ENCODE measurements at regions not wholly inside any gene's neighbourhood (a gene's known extent, or its start where the extent isn't known, plus 50 kb on each side); places are given as distances from the start of the nearest gene placed in this dataset.

DNA sequence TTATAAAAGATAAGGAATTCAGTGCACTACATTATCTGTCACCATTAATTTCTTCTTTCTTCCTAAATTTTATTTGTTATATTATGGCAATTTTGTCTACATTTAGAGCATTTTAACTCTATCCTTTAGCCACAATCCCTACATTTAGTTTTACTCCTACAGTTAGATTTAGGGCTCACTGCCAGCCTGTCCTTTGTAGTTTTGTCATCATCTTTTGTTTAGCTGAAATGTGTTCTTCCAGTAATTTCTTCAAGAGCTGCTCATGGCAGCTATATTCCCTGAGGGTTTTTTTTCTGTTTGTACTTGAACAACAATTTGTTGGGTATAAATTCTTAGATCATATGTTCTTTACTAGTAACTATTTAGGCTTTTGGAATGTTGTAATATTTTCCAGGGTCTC is 72.7 kb upstream of the B3GAT2 start:
- TF ChIP-seq, protein P1, sequence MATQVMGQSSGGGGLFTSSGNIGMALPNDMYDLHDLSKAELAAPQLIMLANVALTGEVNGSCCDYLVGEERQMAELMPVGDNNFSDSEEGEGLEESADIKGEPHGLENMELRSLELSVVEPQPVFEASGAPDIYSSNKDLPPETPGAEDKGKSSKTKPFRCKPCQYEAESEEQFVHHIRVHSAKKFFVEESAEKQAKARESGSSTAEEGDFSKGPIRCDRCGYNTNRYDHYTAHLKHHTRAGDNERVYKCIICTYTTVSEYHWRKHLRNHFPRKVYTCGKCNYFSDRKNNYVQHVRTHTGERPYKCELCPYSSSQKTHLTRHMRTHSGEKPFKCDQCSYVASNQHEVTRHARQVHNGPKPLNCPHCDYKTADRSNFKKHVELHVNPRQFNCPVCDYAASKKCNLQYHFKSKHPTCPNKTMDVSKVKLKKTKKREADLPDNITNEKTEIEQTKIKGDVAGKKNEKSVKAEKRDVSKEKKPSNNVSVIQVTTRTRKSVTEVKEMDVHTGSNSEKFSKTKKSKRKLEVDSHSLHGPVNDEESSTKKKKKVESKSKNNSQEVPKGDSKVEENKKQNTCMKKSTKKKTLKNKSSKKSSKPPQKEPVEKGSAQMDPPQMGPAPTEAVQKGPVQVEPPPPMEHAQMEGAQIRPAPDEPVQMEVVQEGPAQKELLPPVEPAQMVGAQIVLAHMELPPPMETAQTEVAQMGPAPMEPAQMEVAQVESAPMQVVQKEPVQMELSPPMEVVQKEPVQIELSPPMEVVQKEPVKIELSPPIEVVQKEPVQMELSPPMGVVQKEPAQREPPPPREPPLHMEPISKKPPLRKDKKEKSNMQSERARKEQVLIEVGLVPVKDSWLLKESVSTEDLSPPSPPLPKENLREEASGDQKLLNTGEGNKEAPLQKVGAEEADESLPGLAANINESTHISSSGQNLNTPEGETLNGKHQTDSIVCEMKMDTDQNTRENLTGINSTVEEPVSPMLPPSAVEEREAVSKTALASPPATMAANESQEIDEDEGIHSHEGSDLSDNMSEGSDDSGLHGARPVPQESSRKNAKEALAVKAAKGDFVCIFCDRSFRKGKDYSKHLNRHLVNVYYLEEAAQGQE (IDR thresholded peaks at IDR 0.05; ENCODE audit: insufficient read depth in 1 of 2, low read depth in 2 of 2, low read length in 2 of 2), result no peak
- TF ChIP-seq POLR2AphosphoS5 (IDR thresholded peaks at IDR 0.05; ENCODE audit: low read depth, low read length) (no peak), SIN3A (IDR thresholded peaks at IDR 0.05; ENCODE audit: borderline replicate concordance, insufficient read depth, low read length) (no peak), FOXP2 (optimal IDR thresholded peaks at IDR 0.05; ENCODE audit: borderline replicate concordance, extremely low read depth, extremely low read length, insufficient read depth) (no peak), TAF1 (IDR thresholded peaks at IDR 0.05; ENCODE audit: borderline replicate concordance, insufficient read depth, low read length) (no peak)

DNA sequence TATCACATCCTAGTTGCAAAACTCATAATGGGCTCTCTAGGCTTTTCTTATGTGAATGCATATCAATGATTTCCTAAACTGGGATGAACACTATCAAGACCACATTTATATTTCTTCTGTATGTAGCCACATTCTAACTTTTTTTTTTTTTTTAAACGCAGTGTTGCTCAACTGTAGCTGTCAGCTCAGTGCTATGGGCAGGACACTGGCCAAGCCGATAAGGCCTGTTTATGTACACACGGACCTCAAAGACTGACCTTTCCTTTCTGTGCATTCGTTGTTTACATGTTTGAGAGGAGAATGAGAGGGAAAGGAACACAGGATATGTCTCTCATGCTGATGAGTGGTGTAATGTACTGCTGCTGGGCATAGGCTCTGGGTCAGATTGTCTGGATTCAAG is 75.1 kb upstream of the B3GAT2 start:
- TF ChIP-seq POLR2AphosphoS5 (IDR thresholded peaks at IDR 0.05; ENCODE audit: low read depth, low read length) (no peak), SIN3A (IDR thresholded peaks at IDR 0.05; ENCODE audit: borderline replicate concordance, insufficient read depth, low read length) (no peak), TAF1 (IDR thresholded peaks at IDR 0.05; ENCODE audit: borderline replicate concordance, insufficient read depth, low read length) (no peak), FOXP2 (optimal IDR thresholded peaks at IDR 0.05; ENCODE audit: borderline replicate concordance, extremely low read depth, extremely low read length, insufficient read depth) (no peak)
- TF ChIP-seq, protein P1 (IDR thresholded peaks at IDR 0.05; ENCODE audit: insufficient read depth in 1 of 2, low read depth in 2 of 2, low read length in 2 of 2), result no peak

DNA sequence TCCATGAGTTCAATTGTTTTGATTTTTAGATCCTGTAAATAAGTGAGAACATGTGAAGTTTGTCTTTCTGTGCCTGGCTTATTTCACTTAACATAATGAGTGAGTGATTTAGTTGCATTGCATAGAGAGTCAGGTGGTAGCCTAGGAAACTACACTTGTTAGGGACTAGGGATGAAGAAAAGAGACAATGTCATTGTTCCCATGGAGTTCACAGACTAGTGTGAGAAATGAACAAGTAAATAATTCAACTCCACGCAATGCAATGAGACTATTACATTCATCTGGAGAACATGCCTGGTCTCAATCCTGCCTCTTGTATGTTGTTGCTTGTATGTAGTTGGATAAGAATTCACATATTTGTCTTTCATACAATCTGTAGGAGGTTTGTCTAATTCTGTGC is 76.3 kb upstream of the B3GAT2 start:
- no peak for TF ChIP-seq SIN3A (IDR thresholded peaks at IDR 0.05; ENCODE audit: borderline replicate concordance, insufficient read depth, low read length)
- TF ChIP-seq, protein P1 (IDR thresholded peaks at IDR 0.05; ENCODE audit: insufficient read depth in 1 of 2, low read depth in 2 of 2, low read length in 2 of 2), result no peak
- no peak for TF ChIP-seq POLR2AphosphoS5 (IDR thresholded peaks at IDR 0.05; ENCODE audit: low read depth, low read length)
- TF ChIP-seq TAF1 (IDR thresholded peaks at IDR 0.05; ENCODE audit: borderline replicate concordance, insufficient read depth, low read length), result no peak
- no peak for TF ChIP-seq FOXP2 (optimal IDR thresholded peaks at IDR 0.05; ENCODE audit: borderline replicate concordance, extremely low read depth, extremely low read length, insufficient read depth)

DNA sequence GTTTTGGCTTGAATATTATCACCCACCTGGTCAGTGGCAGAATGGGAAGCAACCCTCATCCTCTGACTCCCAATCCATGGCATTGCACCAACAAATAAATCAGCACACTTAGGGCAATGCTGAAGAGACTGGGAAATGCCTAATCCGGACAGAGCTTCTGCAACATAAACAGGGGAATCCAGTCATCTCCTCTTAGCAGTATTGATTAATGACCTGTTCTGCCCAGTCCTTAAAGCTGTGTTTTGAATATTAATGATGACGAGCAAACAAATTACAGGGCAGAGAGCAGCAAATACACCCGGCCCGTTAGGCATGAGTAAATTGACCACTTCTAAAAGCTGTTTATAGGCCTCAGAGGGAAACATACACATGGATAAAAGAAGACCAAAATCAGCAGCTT is 77.0 kb upstream of the B3GAT2 start:
- no peak for TF ChIP-seq SIN3A (IDR thresholded peaks at IDR 0.05; ENCODE audit: borderline replicate concordance, insufficient read depth, low read length)
- no peak for TF ChIP-seq POLR2AphosphoS5 (IDR thresholded peaks at IDR 0.05; ENCODE audit: low read depth, low read length)
- no peak for TF ChIP-seq FOXP2 (optimal IDR thresholded peaks at IDR 0.05; ENCODE audit: borderline replicate concordance, extremely low read depth, extremely low read length, insufficient read depth)
- TF ChIP-seq, protein P1 (IDR thresholded peaks at IDR 0.05; ENCODE audit: insufficient read depth in 1 of 2, low read depth in 2 of 2, low read length in 2 of 2), result no peak

Measured in PFSK-1 (cell line).